Ectodermal cell (in vitro differentiated cells): ENCODE measurements at regions not wholly inside any gene's neighbourhood (a gene's known extent, or its start where the extent isn't known, plus 50 kb on each side); places are given as distances from the start of the nearest gene placed in this dataset.

Experiments used
- H3K27ac ChIP-seq: 2 replicates; pipeline ENCODE4 v1.7.0; 2013; ENCODE audit warnings: mild to moderate bottlenecking, low read depth, low read length; ENCODE audit not compliant: insufficient read depth, poor library complexity, severe bottlenecking
- H3K27me3 ChIP-seq: 2 replicates; pipeline ENCODE4 v1.7.0; 2013; ENCODE audit warnings: mild to moderate bottlenecking, low read length; ENCODE audit not compliant: insufficient read depth, control insufficient read depth, poor library complexity, severe bottlenecking
- H3K36me3 ChIP-seq: one replicate; pipeline ENCODE4 v1.7.0; 2013; ENCODE audit warnings: low read length; ENCODE audit not compliant: control insufficient read depth, insufficient read depth
- H3K4me1 ChIP-seq: one replicate; pipeline ENCODE4 v1.7.0; 2013; ENCODE audit warnings: low read length; ENCODE audit not compliant: control insufficient read depth, insufficient read depth
- H3K4me3 ChIP-seq: 2 replicates; pipeline ENCODE4 v1.7.0; 2013; ENCODE audit warnings: low read depth, low read length, control low read depth; ENCODE audit not compliant: insufficient read depth
- H3K9me3 ChIP-seq: 2 replicates; pipeline ENCODE4 v1.7.0; 2013; ENCODE audit warnings: mild to moderate bottlenecking, low read length, moderate library complexity; ENCODE audit not compliant: control insufficient read depth
- WGBS, 2 experiments: methylation state at CpG; one replicate each; pipeline ENCODE4 v1.1.7; 2013; ENCODE audit warnings: missing lambda C conversion rate in 2 of 2; 5-methylcytosine and 5-hydroxymethylcytosine counted together

- Histone ChIP-seq H3K4me3 (no peak overlapping the region), H3K4me1 (no peaks in the 10 kb centered on the region), H3K9me3 (no peaks in the 10 kb centered on the region), H3K27ac (no peak overlapping the region), H3K36me3 (no peaks in the 10 kb centered on the region), H3K27me3 (no peaks in the 10 kb centered on the region)
- 92 to 95% methylated on average over 3 of the region's 3 CpGs for WGBS, 2 experiments
These were observed 833.2 kb upstream of the CHAC2 start for GRCh38 chr2:52934323-52934898.

- Histone ChIP-seq H3K27ac (no peak overlapping the region), H3K9me3 (no peaks in the 10 kb centered on the region), H3K27me3 (no peaks in the 10 kb centered on the region), H3K4me1 (no peaks in the 10 kb centered on the region), H3K4me3 (no peak overlapping the region), H3K36me3 (no peaks in the 10 kb centered on the region)
- whole genome bisulfite sequencing, 2 experiments = 87 to 94% methylated on average over 2 of the region's 2 CpGs
These were observed 833.7 kb upstream of the CHAC2 start for GRCh38 chr2:52933878-52934277.

- H3K4me3 ChIP-seq = no peak overlapping the region
- no peaks in the 10 kb centered on the region for H3K9me3 ChIP-seq
- WGBS, 2 experiments = 80% methylated on average over 1 of the region's 1 CpG; no CpG with 5 or more reads in 1 of the 2 experiments
- H3K27me3 ChIP-seq = no peaks in the 10 kb centered on the region
- no peak overlapping the region for H3K27ac ChIP-seq
- no peaks in the 10 kb centered on the region for H3K36me3 ChIP-seq
- no peaks in the 10 kb centered on the region for H3K4me1 ChIP-seq
These were observed 835.9 kb upstream of the CHAC2 start for GRCh38 chr2:52931660-52932059.

- no peaks in the 10 kb centered on the region for H3K27me3 ChIP-seq
- H3K36me3 ChIP-seq = no peaks in the 10 kb centered on the region
- no peak overlapping the region for H3K27ac ChIP-seq
- WGBS, 2 experiments = 93 to 94% methylated on average over 4 of the region's 4 CpGs
- H3K9me3 ChIP-seq = no peaks in the 10 kb centered on the region
- H3K4me3 ChIP-seq = no peak overlapping the region
- no peaks in the 10 kb centered on the region for H3K4me1 ChIP-seq
These were observed 838.2 kb upstream of the CHAC2 start for GRCh38 chr2:52929412-52929811.

GRCh38 chr2:52919673-52920072 is 847.9 kb upstream of the CHAC2 start:
- H3K27me3 ChIP-seq = no peaks in the 10 kb centered on the region
- no peaks in the 10 kb centered on the region for H3K36me3 ChIP-seq
- H3K27ac ChIP-seq = no peak overlapping the region
- H3K4me1 ChIP-seq = no peaks in the 10 kb centered on the region
- WGBS, 2 experiments = 95 to 96% methylated on average over 4 of the region's 4 CpGs
- no peaks in the 10 kb centered on the region for H3K9me3 ChIP-seq
- H3K4me3 ChIP-seq = no peak overlapping the region

- WGBS, 2 experiments = 94 to 100% methylated on average over 1 of the region's 1 CpG
These were observed 849.1 kb upstream of the CHAC2 start for GRCh38 chr2:52918551-52918950.

GRCh38 chr2:52916981-52917380 is 850.6 kb upstream of the CHAC2 start:
- Histone ChIP-seq H3K27ac (no peak overlapping the region), H3K27me3 (no peaks in the 10 kb centered on the region), H3K4me3 (no peak overlapping the region), H3K9me3 (no peaks in the 10 kb centered on the region), H3K4me1 (no peaks in the 10 kb centered on the region), H3K36me3 (no peaks in the 10 kb centered on the region)
- 86% methylated on average over 3 of the region's 3 CpGs for WGBS, 2 experiments

More at GRCh38 chr2:52918551-52918950, 849.1 kb upstream of the CHAC2 start:
- Histone ChIP-seq H3K27ac (no peak overlapping the region), H3K27me3 (no peaks in the 10 kb centered on the region), H3K4me1 (no peaks in the 10 kb centered on the region), H3K36me3 (no peaks in the 10 kb centered on the region), H3K4me3 (no peak overlapping the region), H3K9me3 (no peaks in the 10 kb centered on the region)

GRCh38 chr2:52904355-52904891 is 863.2 kb upstream of the CHAC2 start:
- Histone ChIP-seq H3K27ac (no peak overlapping the region), H3K4me1 (no peaks in the 10 kb centered on the region), H3K36me3 (no peaks in the 10 kb centered on the region), H3K27me3 (no peaks in the 10 kb centered on the region), H3K9me3 (peaks cover 2% of the 10 kb centered on the region), H3K4me3 (no peak overlapping the region)
- 85 to 95% methylated on average over 1 of the region's 1 CpG for WGBS, 2 experiments

- Histone ChIP-seq H3K4me3 (no peak overlapping the region), H3K4me1 (no peaks in the 10 kb centered on the region), H3K9me3 (peaks cover 2% of the 10 kb centered on the region), H3K36me3 (no peaks in the 10 kb centered on the region), H3K27ac (no peak overlapping the region), H3K27me3 (no peaks in the 10 kb centered on the region)
- WGBS, 2 experiments = 76 to 82% methylated on average over 1 of the region's 2 CpGs
These were observed 870.0 kb upstream of the CHAC2 start for GRCh38 chr2:52897511-52898044.

- 95 to 97% methylated on average over 4 of the region's 4 CpGs for WGBS, 2 experiments
- peaks cover 2% of the 10 kb centered on the region for H3K9me3 ChIP-seq
- no peaks in the 10 kb centered on the region for H3K4me1 ChIP-seq
- no peaks in the 10 kb centered on the region for H3K36me3 ChIP-seq
- H3K27me3 ChIP-seq = no peaks in the 10 kb centered on the region
- H3K27ac ChIP-seq = no peak overlapping the region
- H3K4me3 ChIP-seq = no peak overlapping the region
These were observed 871.8 kb upstream of the CHAC2 start for GRCh38 chr2:52895726-52896340.
